ENCODE measurements at regions not wholly inside any gene's neighbourhood (a gene's known extent, or its start where the extent isn't known, plus 50 kb on each side); places are given as distances from the start of the nearest gene placed in this dataset.

- no peaks in the 10 kb centered on the region for H3K9me3 ChIP-seq (ENCODE audit: low read depth)
- no peak overlapping the region for H3K4me2 ChIP-seq
- H3K9me3 Mint-ChIP-seq: no peaks in the 10 kb centered on the region
- H3K4me1 ChIP-seq: no peaks in the 10 kb centered on the region
- no peak overlapping the region for H3K27ac ChIP-seq
- no peak overlapping the region for H3K4me3 Mint-ChIP-seq
- no peak for DNase-seq (ENCODE audit: low spot score)
- H3K4me1 Mint-ChIP-seq: peaks cover 4% of the 10 kb centered on the region
- H3K27me3 Mint-ChIP-seq (ENCODE audit: insufficient read depth, low read depth): peaks cover 2% of the 10 kb centered on the region
- no peaks in the 10 kb centered on the region for H3K36me3 ChIP-seq
- TF ChIP-seq CTCF (IDR thresholded peaks at IDR 0.05): no peak
- no peak for TF ChIP-seq EZH2 (IDR thresholded peaks at IDR 0.05)
- TF ChIP-seq EZH2phosphoT487 (IDR thresholded peaks at IDR 0.05): no peak
- no peaks in the 10 kb centered on the region for H3K36me3 Mint-ChIP-seq
- H3K79me2 ChIP-seq (ENCODE audit: low read depth): no peaks in the 10 kb centered on the region
- no peak overlapping the region for H3K4me3 ChIP-seq
- no peak overlapping the region for H3K9ac ChIP-seq
- no peak overlapping the region for H3K27ac Mint-ChIP-seq
- H4K20me1 ChIP-seq (ENCODE audit: low read depth): no peaks in the 10 kb centered on the region
- H3K27me3 ChIP-seq: no peaks in the 10 kb centered on the region
- H2AFZ ChIP-seq (replicated peaks): no peak overlapping the region
- H3F3A ChIP-seq (ENCODE audit: low read depth): no peaks in the 10 kb centered on the region
Measured at GRCh38 chr6:88311561-88311960, 145.4 kb upstream of the CNR1 start.

GRCh38 chr6:88304520-88304919, 138.4 kb upstream of the CNR1 start:
- H3K4me3 ChIP-seq: no peak overlapping the region
- H3K4me1 Mint-ChIP-seq: no peaks in the 10 kb centered on the region
- H3F3A ChIP-seq (ENCODE audit: low read depth): no peaks in the 10 kb centered on the region
- no peaks in the 10 kb centered on the region for H3K36me3 Mint-ChIP-seq
- H3K9ac ChIP-seq: no peak overlapping the region
- H3K4me1 ChIP-seq: no peaks in the 10 kb centered on the region
- no peaks in the 10 kb centered on the region for H3K27me3 Mint-ChIP-seq (ENCODE audit: insufficient read depth, low read depth)
- TF ChIP-seq EZH2phosphoT487 (IDR thresholded peaks at IDR 0.05) (no peak), EZH2 (IDR thresholded peaks at IDR 0.05) (no peak), CTCF (IDR thresholded peaks at IDR 0.05) (no peak)
- no peaks in the 10 kb centered on the region for H3K27me3 ChIP-seq
- H3K27ac ChIP-seq: no peak overlapping the region
- H3K4me2 ChIP-seq: no peak overlapping the region
- no peaks in the 10 kb centered on the region for H4K20me1 ChIP-seq (ENCODE audit: low read depth)
- H3K9me3 ChIP-seq (ENCODE audit: low read depth): no peaks in the 10 kb centered on the region
- no peaks in the 10 kb centered on the region for H3K9me3 Mint-ChIP-seq
- H3K4me3 Mint-ChIP-seq: no peak overlapping the region
- no peak for DNase-seq (ENCODE audit: low spot score)
- no peak overlapping the region for H3K27ac Mint-ChIP-seq
- no peak overlapping the region for H2AFZ ChIP-seq (replicated peaks)
- peaks cover 6% of the 10 kb centered on the region for H3K36me3 ChIP-seq
- no peaks in the 10 kb centered on the region for H3K79me2 ChIP-seq (ENCODE audit: low read depth)

GRCh38 chr6:88302769-88303225, 136.7 kb upstream of the CNR1 start:
- Histone ChIP-seq H3K27me3 (no peaks in the 10 kb centered on the region), H3K79me2 (ENCODE audit: low read depth) (no peaks in the 10 kb centered on the region), H2AFZ (replicated peaks) (no peak overlapping the region), H3K36me3 (peaks cover 6% of the 10 kb centered on the region), H3K4me3 (no peak overlapping the region), H3K27ac (no peak overlapping the region), H3K4me2 (no peak overlapping the region), H3K9ac (no peak overlapping the region), H3K9me3 (ENCODE audit: low read depth) (no peaks in the 10 kb centered on the region), H3F3A (ENCODE audit: low read depth) (no peaks in the 10 kb centered on the region), H4K20me1 (ENCODE audit: low read depth) (no peaks in the 10 kb centered on the region), H3K4me1 (no peaks in the 10 kb centered on the region)
- Mint-ChIP-seq H3K4me3 (no peak overlapping the region), H3K27ac (no peak overlapping the region), H3K36me3 (no peaks in the 10 kb centered on the region), H3K9me3 (no peaks in the 10 kb centered on the region), H3K4me1 (peaks cover 6% of the 10 kb centered on the region), H3K27me3 (ENCODE audit: insufficient read depth, low read depth) (no peaks in the 10 kb centered on the region)
- DNase-seq (ENCODE audit: low spot score): no peak
- no peak for TF ChIP-seq EZH2phosphoT487 (IDR thresholded peaks at IDR 0.05)
- no peak for TF ChIP-seq CTCF (IDR thresholded peaks at IDR 0.05)
- no peak for TF ChIP-seq EZH2 (IDR thresholded peaks at IDR 0.05)

Data from neural progenitor cell (in vitro differentiated cells).